Panc1 (cell line): ENCODE measurements at regions not wholly inside any gene's neighbourhood (a gene's known extent, or its start where the extent isn't known, plus 50 kb on each side); places are given as distances from the start of the nearest gene placed in this dataset.

Experiments used
- ATAC-seq: fragments of 200-7000 bp; cut with Tn5 transposase; 2 replicates; pipeline ENCODE4 v1.9.1; 2020; ENCODE audit warnings: mild to moderate bottlenecking, moderate library complexity
- BruUV-seq: library from RNA; stranded (reverse); fragments of 400-500 nt; replicated peaks from 2 replicates; lab custom pipeline; 2021; lab: Mats Ljungman, UMichigan
- CTCF ChIA-PET: fragments of 300-600 bp; sonication (Branson Sonifier 250); formaldehyde crosslinking; loops from one replicate; lab custom pipeline; 2022; ENCODE audit warnings: antibody characterized with exemption; lab: Charles Lee
- POLR2A ChIA-PET: fragments of 300-600 bp; sonication (Branson Sonifier 250); formaldehyde crosslinking; loops from one replicate; lab custom pipeline; 2022; ENCODE audit warnings: antibody characterized with exemption; lab: Charles Lee
- DNase-seq: peaks from one replicate; pipeline ENCODE4 v3.0.0-alpha.2; 2010; ENCODE audit warnings: low read depth, low spot score
- H3K27ac ChIP-seq: 2 replicates; pipeline ENCODE4 v1.5.1; 2011; ENCODE audit warnings: mild to moderate bottlenecking, low read length, inconsistent platforms
- H3K27me3 ChIP-seq: fragments of 200-500 bp; sonication (Bioruptor generic); 2 replicates; pipeline ENCODE4 v1.6.0; 2014; ENCODE audit warnings: low read length, inconsistent platforms; ENCODE audit not compliant: control insufficient read depth, insufficient read depth
- H3K36me3 ChIP-seq: fragments of 200-500 bp; sonication (Bioruptor generic); 2 replicates; pipeline ENCODE4 v1.5.1; 2014; ENCODE audit warnings: inconsistent platforms, mild to moderate bottlenecking, low read length, moderate library complexity; ENCODE audit not compliant: control insufficient read depth, insufficient read depth
- H3K4me1 ChIP-seq: 2 replicates; pipeline ENCODE4 v1.5.1; 2011; ENCODE audit warnings: inconsistent platforms, mild to moderate bottlenecking, low read length, moderate library complexity; ENCODE audit not compliant: control insufficient read depth, insufficient read depth
- H3K4me3 ChIP-seq, 2 experiments: 2 replicates each; pipeline ENCODE4 v1.5.1; 2011 to 2012; ENCODE audit warnings: low read depth in 2 of 2, low read length in 2 of 2, mild to moderate bottlenecking in 2 of 2, inconsistent platforms in 1 of 2, moderate library complexity in 1 of 2
- H3K9me3 ChIP-seq: fragments of 200-500 bp; sonication (Bioruptor generic); 2 replicates; pipeline ENCODE4 v1.5.1; 2014; ENCODE audit warnings: low read depth, mild to moderate bottlenecking, inconsistent platforms, low read length, moderate library complexity; ENCODE audit not compliant: control insufficient read depth, insufficient read depth
- POLR2AphosphoS5 ChIP-seq: IDR thresholded peaks from 2 replicates; pipeline ENCODE4 v1.6.1; 2012; ENCODE audit warnings: mild to moderate bottlenecking, low read depth, low read length, moderate library complexity
- SIN3A ChIP-seq: IDR thresholded peaks from 2 replicates; pipeline ENCODE4 v1.6.1; 2012; ENCODE audit warnings: low read depth, mild to moderate bottlenecking, low read length, moderate library complexity, borderline replicate concordance; ENCODE audit not compliant: insufficient read depth
- TCF7L2 ChIP-seq: IDR thresholded peaks from 2 replicates; pipeline ENCODE4 v1.6.1; 2011; ENCODE audit warnings: mild to moderate bottlenecking, low read depth, low read length, inconsistent platforms
- in situ Hi-C: cut with HindIII; loops from 2 replicates; pipeline ENCODE4 v1.10.0; 2016; ENCODE audit warnings: low sequenced_read_pairs, low pct_unique_long_range_greater_than_20kb
- intact Hi-C: fragments of 100-400 bp; cut with micrococcal nuclease; formaldehyde crosslinking; loops from one replicate; pipeline ENCODE4 v1.10.0; 2022; ENCODE audit not compliant: unreplicated experiment
- TF ChIP-seq, protein P1 (sequence below), 2 experiments: IDR thresholded peaks; 2 replicates each; pipeline ENCODE4 v1.6.1; 2011 to 2012; ENCODE audit warnings: low read depth in 2 of 2, control low read depth in 1 of 2, low read length in 1 of 2, mild to moderate bottlenecking in 1 of 2, moderate library complexity in 1 of 2; ENCODE audit not compliant: insufficient read depth in 1 of 2
- TF ChIP-seq, protein P2 (sequence below): fragments of 450-650 bp; IDR thresholded peaks from 2 replicates; pipeline ENCODE4 v1.5.1; 2017; ENCODE audit warnings: mild to moderate bottlenecking

DNA sequence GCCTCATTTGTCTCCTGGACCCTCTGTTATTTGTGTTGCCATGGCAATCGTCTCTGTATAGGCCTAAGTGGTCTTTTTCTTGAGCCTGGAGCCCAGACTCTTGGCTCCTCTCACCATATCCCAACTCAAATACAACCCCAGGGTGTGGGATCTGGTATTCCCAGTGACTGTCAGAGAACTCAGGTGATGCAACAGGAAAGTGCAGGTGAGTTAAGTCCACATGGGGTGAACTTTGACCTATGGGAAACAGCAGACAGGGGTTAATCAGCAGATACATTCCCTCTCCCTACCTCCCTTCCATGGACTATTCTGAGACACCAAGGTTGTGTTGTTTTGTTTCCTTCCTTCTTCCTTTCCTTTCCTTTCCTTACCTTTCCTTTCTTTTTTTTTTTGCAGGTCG is 130.9 kb upstream of the RPS6KA3 start:
- ChIA-PET POLR2A (no interaction called here), CTCF (no interaction called here)
- TF ChIP-seq TCF7L2, result no peak
- TF ChIP-seq POLR2AphosphoS5, result no peak
- Histone ChIP-seq H3K9me3 (no peaks in the 10 kb centered on the region), H3K27ac (no peak overlapping the region), H3K4me3 (no peak overlapping the region), H3K27me3 (no peaks in the 10 kb centered on the region), H3K36me3 (no peaks in the 10 kb centered on the region), H3K4me1 (no peaks in the 10 kb centered on the region)
- intact Hi-C loops (no loop called here), in situ Hi-C loops (no loop called here)
- ATAC-seq, result no peak
- no TSS peak for BruUV-seq
- DNase-seq, result no peak

DNA sequence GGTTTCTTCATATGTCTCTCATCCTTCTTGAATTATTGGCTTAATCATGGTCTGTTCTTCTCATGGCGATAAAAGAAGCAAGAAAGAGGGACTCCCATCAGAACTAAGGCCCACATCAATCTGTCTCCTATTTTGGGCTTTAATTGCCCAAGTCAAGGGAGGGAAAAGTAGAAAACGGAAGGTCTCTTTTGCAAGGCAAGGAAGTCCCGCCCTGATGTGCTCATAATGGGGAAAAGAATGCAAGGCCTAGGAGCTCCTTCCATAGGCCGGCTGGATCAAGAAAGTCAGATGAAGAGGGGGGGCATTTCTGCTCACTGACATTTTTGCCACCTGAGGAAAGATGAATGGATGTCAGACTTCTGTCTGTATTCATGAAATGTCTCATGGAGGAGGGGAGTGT is 127.7 kb upstream of the RPS6KA3 start:
- POLR2A ChIA-PET, result no interaction called here
- no peak overlapping the region for H3K27ac ChIP-seq
- intact Hi-C loops, result no loop called here
- DNase-seq (no peak), ATAC-seq (no peak)
- no TSS peak for BruUV-seq
- no peaks in the 10 kb centered on the region for H3K36me3 ChIP-seq
- H3K4me1 ChIP-seq, result no peaks in the 10 kb centered on the region
- CTCF ChIA-PET, result no interaction called here
- H3K4me3 ChIP-seq, result no peak overlapping the region
- no peaks in the 10 kb centered on the region for H3K9me3 ChIP-seq
- in situ Hi-C loops, result no loop called here
- no peaks in the 10 kb centered on the region for H3K27me3 ChIP-seq
- TF ChIP-seq, protein P1, sequence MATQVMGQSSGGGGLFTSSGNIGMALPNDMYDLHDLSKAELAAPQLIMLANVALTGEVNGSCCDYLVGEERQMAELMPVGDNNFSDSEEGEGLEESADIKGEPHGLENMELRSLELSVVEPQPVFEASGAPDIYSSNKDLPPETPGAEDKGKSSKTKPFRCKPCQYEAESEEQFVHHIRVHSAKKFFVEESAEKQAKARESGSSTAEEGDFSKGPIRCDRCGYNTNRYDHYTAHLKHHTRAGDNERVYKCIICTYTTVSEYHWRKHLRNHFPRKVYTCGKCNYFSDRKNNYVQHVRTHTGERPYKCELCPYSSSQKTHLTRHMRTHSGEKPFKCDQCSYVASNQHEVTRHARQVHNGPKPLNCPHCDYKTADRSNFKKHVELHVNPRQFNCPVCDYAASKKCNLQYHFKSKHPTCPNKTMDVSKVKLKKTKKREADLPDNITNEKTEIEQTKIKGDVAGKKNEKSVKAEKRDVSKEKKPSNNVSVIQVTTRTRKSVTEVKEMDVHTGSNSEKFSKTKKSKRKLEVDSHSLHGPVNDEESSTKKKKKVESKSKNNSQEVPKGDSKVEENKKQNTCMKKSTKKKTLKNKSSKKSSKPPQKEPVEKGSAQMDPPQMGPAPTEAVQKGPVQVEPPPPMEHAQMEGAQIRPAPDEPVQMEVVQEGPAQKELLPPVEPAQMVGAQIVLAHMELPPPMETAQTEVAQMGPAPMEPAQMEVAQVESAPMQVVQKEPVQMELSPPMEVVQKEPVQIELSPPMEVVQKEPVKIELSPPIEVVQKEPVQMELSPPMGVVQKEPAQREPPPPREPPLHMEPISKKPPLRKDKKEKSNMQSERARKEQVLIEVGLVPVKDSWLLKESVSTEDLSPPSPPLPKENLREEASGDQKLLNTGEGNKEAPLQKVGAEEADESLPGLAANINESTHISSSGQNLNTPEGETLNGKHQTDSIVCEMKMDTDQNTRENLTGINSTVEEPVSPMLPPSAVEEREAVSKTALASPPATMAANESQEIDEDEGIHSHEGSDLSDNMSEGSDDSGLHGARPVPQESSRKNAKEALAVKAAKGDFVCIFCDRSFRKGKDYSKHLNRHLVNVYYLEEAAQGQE (IDR thresholded peaks at IDR 0.05; ENCODE audit: insufficient read depth in 1 of 2, low read depth in 2 of 2, low read length in 1 of 2), result no peak
- TF ChIP-seq, protein P2, sequence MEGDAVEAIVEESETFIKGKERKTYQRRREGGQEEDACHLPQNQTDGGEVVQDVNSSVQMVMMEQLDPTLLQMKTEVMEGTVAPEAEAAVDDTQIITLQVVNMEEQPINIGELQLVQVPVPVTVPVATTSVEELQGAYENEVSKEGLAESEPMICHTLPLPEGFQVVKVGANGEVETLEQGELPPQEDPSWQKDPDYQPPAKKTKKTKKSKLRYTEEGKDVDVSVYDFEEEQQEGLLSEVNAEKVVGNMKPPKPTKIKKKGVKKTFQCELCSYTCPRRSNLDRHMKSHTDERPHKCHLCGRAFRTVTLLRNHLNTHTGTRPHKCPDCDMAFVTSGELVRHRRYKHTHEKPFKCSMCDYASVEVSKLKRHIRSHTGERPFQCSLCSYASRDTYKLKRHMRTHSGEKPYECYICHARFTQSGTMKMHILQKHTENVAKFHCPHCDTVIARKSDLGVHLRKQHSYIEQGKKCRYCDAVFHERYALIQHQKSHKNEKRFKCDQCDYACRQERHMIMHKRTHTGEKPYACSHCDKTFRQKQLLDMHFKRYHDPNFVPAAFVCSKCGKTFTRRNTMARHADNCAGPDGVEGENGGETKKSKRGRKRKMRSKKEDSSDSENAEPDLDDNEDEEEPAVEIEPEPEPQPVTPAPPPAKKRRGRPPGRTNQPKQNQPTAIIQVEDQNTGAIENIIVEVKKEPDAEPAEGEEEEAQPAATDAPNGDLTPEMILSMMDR, result no peak
- TF ChIP-seq TCF7L2 (no peak), SIN3A (no peak), POLR2AphosphoS5 (no peak)

DNA sequence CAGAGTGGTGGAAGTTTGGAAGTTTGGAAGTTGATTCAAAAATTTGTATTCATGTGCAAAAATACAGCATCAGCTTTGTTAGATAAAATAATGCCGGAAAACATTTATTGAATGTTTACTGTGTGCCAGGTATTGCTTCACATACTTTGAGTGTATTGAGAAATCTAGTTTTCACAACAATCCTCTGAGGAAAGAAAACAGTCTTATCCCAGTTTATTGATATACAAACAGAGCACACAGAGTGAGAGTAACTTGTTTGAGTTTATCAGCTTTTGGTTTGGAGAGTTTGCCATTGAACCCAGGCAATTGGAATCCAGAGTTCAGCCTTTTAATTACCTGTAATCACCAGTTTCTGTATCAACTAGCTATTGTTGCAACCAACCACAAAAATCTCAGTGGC is 127.2 kb upstream of the RPS6KA3 start:
- intact Hi-C loops, result no loop called here
- TF ChIP-seq TCF7L2, result no peak
- no peak for TF ChIP-seq POLR2AphosphoS5
- TF ChIP-seq SIN3A, result no peak
- TF ChIP-seq, protein P2, result no peak
- TF ChIP-seq, protein P1 (IDR thresholded peaks at IDR 0.05; ENCODE audit: insufficient read depth in 1 of 2, low read depth in 2 of 2, low read length in 1 of 2), result no peak
- no peak overlapping the region for H3K4me3 ChIP-seq
- H3K27ac ChIP-seq, result no peak overlapping the region
- no peaks in the 10 kb centered on the region for H3K4me1 ChIP-seq
- POLR2A ChIA-PET, result no interaction called here
- CTCF ChIA-PET, result no interaction called here
- no peaks in the 10 kb centered on the region for H3K36me3 ChIP-seq
- DNase-seq (no peak), ATAC-seq (no peak)
- no peaks in the 10 kb centered on the region for H3K27me3 ChIP-seq
- no TSS peak for BruUV-seq
- in situ Hi-C loops, result no loop called here
- H3K9me3 ChIP-seq, result no peaks in the 10 kb centered on the region
